ENCODE measurements at regions not wholly inside any gene's neighbourhood (a gene's known extent, or its start where the extent isn't known, plus 50 kb on each side); places are given as distances from the start of the nearest gene placed in this dataset.

GRCh38 chr12:20212658-20213555 is 155.4 kb upstream of the PDE3A start:
- DNase-seq: peak; percentile 83
- no peak for TF ChIP-seq CTCF (IDR thresholded peaks at IDR 0.05; ENCODE audit: borderline replicate concordance)
- peak overlapping the region; percentile 89 for H3K27ac ChIP-seq (replicated peaks)
- peaks cover 44% of the 10 kb centered on the region for H3K4me1 ChIP-seq
- H3K4me3 ChIP-seq: peak overlapping the region; percentile 49
- no peaks in the 10 kb centered on the region for H3K36me3 ChIP-seq
- no peaks in the 10 kb centered on the region for H3K9me3 ChIP-seq (replicated peaks)
- H3K27me3 ChIP-seq (ENCODE audit: low read depth): no peaks in the 10 kb centered on the region
- intact Hi-C loops (cut with micrococcal nuclease): no loop called here

- Histone ChIP-seq H3K27me3 (ENCODE audit: low read depth) (no peaks in the 10 kb centered on the region), H3K4me1 (peaks cover 41% of the 10 kb centered on the region), H3K27ac (replicated peaks) (peak overlapping the region; percentile 89), H3K36me3 (no peaks in the 10 kb centered on the region), H3K4me3 (peak overlapping the region; percentile 49), H3K9me3 (replicated peaks) (no peaks in the 10 kb centered on the region)
- DNase-seq: no peak
- intact Hi-C loops (cut with micrococcal nuclease): no loop called here
- TF ChIP-seq CTCF (IDR thresholded peaks at IDR 0.05; ENCODE audit: borderline replicate concordance): no peak
Observed at GRCh38 chr12:20213723-20214625, 154.4 kb upstream of the PDE3A start.

- H3K27ac ChIP-seq (replicated peaks): no peak overlapping the region
- DNase-seq: no peak
- H3K4me1 ChIP-seq: no peaks in the 10 kb centered on the region
- no peak overlapping the region for H3K4me3 ChIP-seq
- H3K9me3 ChIP-seq (replicated peaks): peaks cover 10% of the 10 kb centered on the region
- no peaks in the 10 kb centered on the region for H3K27me3 ChIP-seq (ENCODE audit: low read depth)
- intact Hi-C loops (cut with micrococcal nuclease): loop anchor here (10.0 kb wide), 1 partner anchor 466 kb away; no protein-coding TSS in a partner anchor
- peak; percentile 43 for TF ChIP-seq CTCF (IDR thresholded peaks at IDR 0.05; ENCODE audit: borderline replicate concordance)
- no peaks in the 10 kb centered on the region for H3K36me3 ChIP-seq
Observed at GRCh38 chr12:20220339-20220738, 148.0 kb upstream of the PDE3A start.

DNA sequence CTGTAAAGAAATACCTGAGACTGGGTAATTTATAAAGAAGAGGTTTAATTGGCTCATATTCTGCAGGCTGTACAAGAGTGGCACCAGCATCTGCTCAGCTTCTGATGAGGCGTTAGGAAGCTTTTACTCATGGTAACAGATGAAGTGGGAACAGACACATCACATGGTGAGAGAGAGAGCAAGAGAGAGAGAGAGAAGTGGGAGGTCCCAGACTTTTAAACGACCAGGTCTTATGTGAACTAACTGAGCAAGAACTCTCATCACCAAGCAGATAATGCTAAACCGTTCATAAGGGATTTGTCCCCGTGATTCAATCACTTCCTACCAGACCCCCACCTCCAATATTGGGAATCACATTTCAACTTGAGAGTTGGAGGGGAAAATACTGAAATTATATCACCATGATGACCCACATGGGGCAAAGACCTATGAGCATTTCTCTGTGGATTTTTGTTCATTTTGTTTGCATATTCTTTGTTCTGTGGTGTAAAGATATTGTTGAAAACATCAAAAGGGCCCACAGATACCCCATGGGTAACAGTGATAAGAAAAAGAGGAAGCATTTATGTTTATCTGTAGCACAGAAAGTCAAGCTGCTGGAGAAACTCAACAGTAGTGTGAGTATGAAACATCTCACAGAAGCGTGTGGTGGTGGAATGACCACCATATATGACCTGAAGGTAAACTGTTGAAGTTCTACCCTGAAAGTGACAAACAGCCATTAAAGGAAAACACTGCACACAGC is 135.2 kb upstream of the PDE3A start:
- intact Hi-C loops (cut with micrococcal nuclease): no loop called here
- no peak overlapping the region for H3K4me3 ChIP-seq
- H3K9me3 ChIP-seq (replicated peaks): no peaks in the 10 kb centered on the region
- H3K27me3 ChIP-seq (ENCODE audit: low read depth): no peaks in the 10 kb centered on the region
- no peaks in the 10 kb centered on the region for H3K4me1 ChIP-seq
- H3K36me3 ChIP-seq: no peaks in the 10 kb centered on the region
- H3K27ac ChIP-seq (replicated peaks): no peak overlapping the region
- no peak for TF ChIP-seq CTCF (IDR thresholded peaks at IDR 0.05; ENCODE audit: borderline replicate concordance)
- DNase-seq: no peak

- H3K9me3 ChIP-seq (replicated peaks): no peaks in the 10 kb centered on the region
- DNase-seq: no peak
- no peak overlapping the region for H3K27ac ChIP-seq (replicated peaks)
- H3K27me3 ChIP-seq (ENCODE audit: low read depth): no peaks in the 10 kb centered on the region
- no peak for TF ChIP-seq CTCF (IDR thresholded peaks at IDR 0.05; ENCODE audit: borderline replicate concordance)
- intact Hi-C loops (cut with micrococcal nuclease): no loop called here
- no peaks in the 10 kb centered on the region for H3K4me1 ChIP-seq
- H3K4me3 ChIP-seq: no peak overlapping the region
- H3K36me3 ChIP-seq: no peaks in the 10 kb centered on the region
Observed at GRCh38 chr12:20234474-20234873, 133.9 kb upstream of the PDE3A start.

All from left ventricle myocardium inferior (tissue), 1 donor.